NB4 (cell line): ENCODE measurements at regions not wholly inside any gene's neighbourhood (a gene's known extent, or its start where the extent isn't known, plus 50 kb on each side); places are given as distances from the start of the nearest gene placed in this dataset.

ENCODE experiments used
- CTCF ChIP-seq: IDR thresholded peaks from one replicate; pipeline ENCODE4 v1.5.1; 2012; ENCODE audit warnings: low read depth, low read length
- MAX ChIP-seq: IDR thresholded peaks from 2 replicates; pipeline ENCODE4 v1.6.1; 2011; ENCODE audit warnings: low read depth, low read length
- MYC ChIP-seq: IDR thresholded peaks from 2 replicates; pipeline ENCODE4 v1.6.1; 2011; ENCODE audit warnings: low read depth, low read length
- POLR2A ChIP-seq: IDR thresholded peaks from 2 replicates; pipeline ENCODE4 v1.6.1; 2011; ENCODE audit warnings: mild to moderate bottlenecking; ENCODE audit not compliant: insufficient read length; ENCODE audit errors: extremely low read depth

- TF ChIP-seq CTCF (no peak), MAX (no peak), POLR2A (no peak), MYC (no peak)
Measured at GRCh38 chr14:22358726-22359125, 230.3 kb downstream of the DAD1 start.
